Activated CD8-positive, alpha-beta memory T cell treated with anti-CD3 and anti-CD28 coated beads, Interleukin-2, amount 50 U/mL, for 48 hours (primary cell): ENCODE measurements at regions not wholly inside any gene's neighbourhood (a gene's known extent, or its start where the extent isn't known, plus 50 kb on each side); places are given as distances from the start of the nearest gene placed in this dataset.

Source experiments
- DNase-seq: peaks from one replicate; pipeline ENCODE4 v3.0.0-alpha.2; 2020

DNA sequence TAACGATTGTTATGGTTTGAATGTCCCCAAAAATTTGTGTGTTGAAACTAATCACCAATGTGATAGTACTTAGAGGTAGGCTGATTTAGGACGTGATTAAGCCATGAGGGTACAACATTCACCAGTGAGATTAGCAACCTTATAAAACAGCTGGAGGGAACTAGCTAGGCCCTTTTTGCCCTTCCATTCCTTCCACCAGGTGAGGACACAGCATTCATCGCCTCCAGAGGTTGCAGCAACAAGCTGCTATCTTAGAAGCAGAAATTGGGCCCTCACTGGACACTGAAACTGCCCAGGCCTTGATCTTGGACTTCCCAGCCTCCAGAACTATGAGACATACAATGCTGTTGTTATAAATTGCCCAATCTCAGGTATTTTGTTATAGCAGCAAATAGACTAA, 340.7 kb upstream of the JARID2 start:
- no peak for DNase-seq

GRCh38 chr6:14906621-14907020, 339.2 kb upstream of the JARID2 start:
- no peak for DNase-seq

GRCh38 chr6:14910692-14911547, 334.9 kb upstream of the JARID2 start:
- no peak for DNase-seq

DNA sequence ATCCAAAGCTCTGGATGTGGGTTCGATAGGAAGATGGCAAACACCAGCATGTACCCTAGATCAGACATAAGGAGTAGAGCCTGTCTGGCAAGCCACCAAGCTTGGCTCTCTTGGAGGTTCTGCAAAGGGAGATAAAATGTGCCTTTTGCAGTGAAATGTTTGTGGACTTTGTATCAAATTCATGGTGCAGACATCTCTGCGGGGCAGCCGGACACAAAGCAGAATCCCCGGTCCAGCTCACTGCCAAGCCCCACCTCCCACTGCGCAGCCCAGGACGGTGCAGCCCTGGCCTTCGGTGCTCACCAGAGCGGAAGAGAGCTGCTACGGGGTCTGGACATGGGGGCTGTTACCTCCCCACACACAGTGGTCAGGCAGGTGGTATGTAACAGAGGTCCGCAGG, 333.6 kb upstream of the JARID2 start:
- no peak for DNase-seq

DNA sequence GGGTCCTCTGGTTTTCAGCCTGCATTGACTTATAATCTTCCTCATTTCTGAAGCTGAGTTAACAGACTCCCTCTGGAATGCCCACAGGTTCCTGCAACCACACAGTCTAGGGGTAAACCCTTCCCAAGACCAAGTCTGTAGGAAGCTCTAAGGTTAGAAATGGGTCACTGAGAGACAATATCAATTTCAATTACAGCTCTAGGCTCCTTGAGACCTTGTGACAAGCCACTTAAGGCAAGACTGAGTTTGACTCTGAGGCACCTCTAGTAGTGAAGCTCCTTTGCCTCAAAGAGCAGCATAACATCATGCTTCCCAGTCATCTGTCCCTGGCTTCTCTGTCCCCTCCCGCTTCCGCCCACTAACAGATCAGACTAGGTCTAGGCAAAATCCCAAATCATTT, 333.2 kb upstream of the JARID2 start:
- DNase-seq: no peak

DNA sequence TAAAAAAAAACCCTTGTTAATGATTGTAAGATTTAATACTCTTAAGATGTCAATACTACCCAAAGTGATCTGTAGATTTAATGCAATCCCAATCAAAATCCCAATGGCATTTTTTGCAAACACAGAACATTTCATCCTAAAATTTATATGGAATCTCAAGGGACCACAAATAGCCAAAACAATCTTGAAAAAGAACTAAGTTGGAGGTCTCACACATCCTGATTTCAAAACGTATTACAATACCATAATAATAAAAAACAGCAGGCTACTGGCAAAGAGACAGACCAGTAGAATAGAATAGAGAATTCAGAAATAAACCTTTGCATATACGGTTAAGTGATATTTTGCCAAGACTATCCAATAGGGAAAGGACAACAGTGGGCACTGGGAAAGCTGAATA, 331.9 kb upstream of the JARID2 start:
- no peak for DNase-seq

DNA sequence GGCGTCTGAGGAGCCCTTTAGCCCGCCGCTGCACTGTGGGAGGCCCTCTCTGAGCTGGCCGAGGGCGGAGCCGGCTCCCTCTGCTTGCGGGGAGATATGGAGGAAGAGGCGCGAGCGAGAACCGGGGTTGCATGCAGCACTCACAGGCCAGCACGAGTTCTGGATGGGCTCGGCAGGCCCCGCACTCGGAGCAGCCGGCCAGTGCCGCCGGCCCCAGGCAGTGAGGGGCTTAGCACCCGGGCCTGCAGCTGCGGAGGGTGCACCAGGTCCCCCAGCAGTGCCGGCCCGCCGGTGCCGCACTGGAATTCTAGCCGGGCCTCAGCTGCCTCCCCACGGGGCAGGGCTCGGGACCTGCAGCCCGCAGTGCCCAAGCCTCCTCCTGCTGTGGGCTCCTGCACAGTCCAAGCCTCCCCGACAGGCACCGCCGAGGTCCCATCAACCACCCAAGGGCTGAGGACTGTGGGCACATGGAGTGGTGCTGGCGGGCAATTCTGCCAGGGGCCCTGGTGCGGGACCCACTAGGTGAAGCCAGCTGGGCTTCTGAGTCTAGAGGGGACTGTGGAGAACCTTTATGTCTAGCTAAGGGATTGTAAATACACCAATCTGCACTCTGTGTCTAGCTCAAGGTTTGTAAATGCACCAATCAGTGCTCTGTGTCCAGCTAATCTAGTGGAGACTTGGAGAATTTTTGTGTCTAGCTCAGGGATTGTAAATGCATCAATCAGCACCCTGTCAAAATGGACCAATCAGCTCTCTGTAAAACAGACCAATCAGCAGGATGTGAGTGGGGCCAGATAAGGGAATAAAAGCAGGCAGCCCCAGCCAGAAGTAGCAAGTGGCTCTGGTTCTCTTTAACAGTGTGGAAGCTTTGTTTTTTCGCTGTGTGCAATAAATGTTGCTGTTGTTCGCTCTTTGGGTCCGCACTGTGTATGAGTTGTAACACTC, 329.7 kb upstream of the JARID2 start:
- DNase-seq: peak; percentile 40

DNA sequence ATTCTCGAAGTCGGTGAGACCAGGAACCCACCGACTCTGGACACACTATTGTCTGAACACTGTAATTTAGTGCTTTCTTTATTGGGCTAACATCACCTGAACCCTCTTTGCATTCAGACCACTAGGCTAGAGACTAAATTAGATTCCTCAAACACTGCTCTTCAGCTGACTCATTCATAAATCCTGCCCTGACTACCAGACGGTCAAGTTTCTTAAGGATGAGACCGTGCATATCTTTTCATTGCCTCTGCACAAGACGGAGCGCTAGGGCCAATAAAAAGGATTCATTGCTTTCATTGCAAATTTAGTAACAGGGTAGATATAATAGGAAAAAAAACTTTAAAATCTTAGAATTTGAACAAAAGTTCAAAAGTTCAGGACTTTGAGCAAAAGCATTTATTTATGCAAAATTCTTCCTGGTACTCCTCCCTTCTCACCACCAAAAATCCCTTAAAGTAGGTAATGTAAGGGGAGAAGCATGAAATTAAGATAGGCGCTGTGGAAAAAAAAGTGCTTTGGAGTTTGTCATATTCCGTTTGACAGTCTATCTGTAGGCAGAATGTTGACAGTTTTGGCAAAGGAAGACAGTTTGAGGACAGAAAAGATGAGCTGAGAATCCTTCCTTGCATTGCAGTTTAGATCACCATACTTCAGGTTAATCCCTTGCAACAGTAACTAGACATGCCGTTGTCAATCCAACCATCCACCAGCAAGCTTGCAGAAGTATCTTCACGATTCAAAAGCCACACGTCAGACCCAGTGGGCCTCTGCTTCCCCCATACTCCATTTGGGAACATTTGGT, 328.6 kb upstream of the JARID2 start:
- DNase-seq: peak; percentile 7

- peak; percentile 29 for DNase-seq
Measured at GRCh38 chr6:14918200-14918907, 327.5 kb upstream of the JARID2 start.

DNA sequence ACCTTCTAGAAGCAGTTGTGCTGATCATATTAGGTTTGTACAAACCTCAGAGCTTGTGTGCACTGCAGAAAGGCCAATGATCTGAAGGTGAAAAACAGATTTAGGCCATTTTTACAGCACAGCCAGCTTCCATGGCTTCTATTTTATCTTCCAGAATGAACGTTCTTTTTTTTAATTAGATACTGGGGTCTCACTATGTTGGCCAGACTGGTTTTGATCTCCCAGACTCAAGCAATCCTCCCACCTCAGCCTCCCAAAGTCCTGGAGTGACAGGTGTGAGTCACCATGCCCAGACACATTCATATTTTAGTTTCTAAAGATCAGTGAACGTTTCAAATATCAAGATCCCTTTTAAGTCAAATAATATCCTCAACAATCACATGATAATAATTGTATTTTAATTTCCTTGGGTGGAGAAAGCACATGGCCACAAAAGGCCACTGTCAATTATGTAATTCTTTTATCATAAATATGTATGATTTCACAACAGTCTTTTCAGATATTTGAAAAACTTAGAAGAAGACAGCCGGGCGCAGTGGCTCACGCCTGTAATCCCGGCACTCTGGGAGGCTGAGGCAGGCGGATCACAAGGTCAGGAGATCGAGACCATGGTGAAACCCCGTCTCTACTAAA, 326.7 kb upstream of the JARID2 start:
- peak; percentile 10 for DNase-seq

GRCh38 chr6:14920276-14920675, 325.6 kb upstream of the JARID2 start:
- DNase-seq: peak; percentile 25

- peak; percentile 40 for DNase-seq
Measured at GRCh38 chr6:14921170-14921569, 324.7 kb upstream of the JARID2 start.

- DNase-seq: peak; percentile 25
Measured at GRCh38 chr6:14921878-14922671, 323.8 kb upstream of the JARID2 start.

DNA sequence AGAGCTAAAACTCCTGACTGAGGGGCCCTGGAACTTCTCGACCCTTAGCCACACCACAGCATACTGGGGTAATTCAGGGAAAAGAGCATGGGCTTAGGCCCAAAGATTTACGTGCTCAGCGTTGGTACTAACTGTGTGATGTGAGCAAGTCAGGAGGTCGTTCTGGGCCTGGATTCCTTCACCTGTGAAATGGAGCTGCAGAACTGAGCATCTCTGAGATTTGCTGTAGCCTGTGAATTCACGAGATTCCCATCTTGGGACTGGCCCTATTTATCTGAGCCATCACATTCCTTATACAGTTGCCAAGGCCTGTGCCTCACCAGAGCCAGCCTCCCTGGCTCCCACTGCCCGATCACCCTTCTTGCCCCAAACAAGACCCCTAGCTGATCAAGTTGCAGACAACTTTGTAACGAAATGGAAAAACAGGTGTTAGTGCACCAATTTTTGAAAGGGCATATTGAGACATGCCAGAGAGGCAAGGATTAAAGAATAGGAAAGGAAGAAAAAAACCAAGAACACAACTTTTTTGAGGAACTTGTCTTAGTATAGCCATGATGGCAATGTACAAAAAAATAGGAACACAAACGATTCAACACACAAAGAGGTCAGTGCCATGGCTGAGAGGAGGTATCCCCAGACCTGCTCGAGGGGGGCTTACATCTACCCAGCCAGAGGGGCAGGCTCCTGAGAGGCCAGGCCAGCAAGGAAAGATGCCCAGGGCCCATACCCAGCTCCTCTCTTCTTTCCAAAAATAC, 323.0 kb upstream of the JARID2 start:
- DNase-seq: peak; percentile 28

GRCh38 chr6:14924126-14925024, 321.5 kb upstream of the JARID2 start:
- DNase-seq: peak; percentile 26

- no peak for DNase-seq
Measured at GRCh38 chr6:14925025-14925698, 320.7 kb upstream of the JARID2 start.

- no peak for DNase-seq
Measured at GRCh38 chr6:14925699-14926026, 320.2 kb upstream of the JARID2 start.

DNA sequence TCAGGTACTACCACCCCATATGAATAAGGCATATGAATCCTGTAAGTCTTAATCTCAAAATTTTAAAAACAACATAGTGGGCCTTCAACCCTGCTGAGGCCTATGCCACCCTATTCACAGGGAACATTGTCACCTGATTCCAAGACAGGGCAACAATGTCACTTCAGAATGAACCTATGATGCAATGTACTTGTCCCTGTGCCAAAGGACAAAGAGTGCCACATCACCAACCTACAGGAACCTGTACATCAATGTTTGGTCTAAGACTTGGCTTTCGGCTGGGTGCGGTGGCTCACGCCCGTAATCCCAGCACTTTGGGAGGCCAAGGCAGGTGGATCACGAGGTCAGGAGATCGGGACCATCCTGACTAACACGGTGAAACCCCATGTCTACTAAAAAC, 318.5 kb upstream of the JARID2 start:
- DNase-seq: no peak

GRCh38 chr6:14929291-14929690, 316.6 kb upstream of the JARID2 start:
- DNase-seq: no peak
